ENCODE measurements at regions not wholly inside any gene's neighbourhood (a gene's known extent, or its start where the extent isn't known, plus 50 kb on each side); places are given as distances from the start of the nearest gene placed in this dataset.

- TF ChIP-seq CTCF (IDR thresholded peaks at IDR 0.05) (no peak), ZFX (IDR thresholded peaks at IDR 0.05; ENCODE audit: borderline replicate concordance) (no peak)
Measured at GRCh38 chr10:3376631-3377030, 204.0 kb upstream of the PITRM1 start.

Measured in 22Rv1 (cell line).